ENCODE measurements at regions not wholly inside any gene's neighbourhood (a gene's known extent, or its start where the extent isn't known, plus 50 kb on each side); places are given as distances from the start of the nearest gene placed in this dataset.

DNA sequence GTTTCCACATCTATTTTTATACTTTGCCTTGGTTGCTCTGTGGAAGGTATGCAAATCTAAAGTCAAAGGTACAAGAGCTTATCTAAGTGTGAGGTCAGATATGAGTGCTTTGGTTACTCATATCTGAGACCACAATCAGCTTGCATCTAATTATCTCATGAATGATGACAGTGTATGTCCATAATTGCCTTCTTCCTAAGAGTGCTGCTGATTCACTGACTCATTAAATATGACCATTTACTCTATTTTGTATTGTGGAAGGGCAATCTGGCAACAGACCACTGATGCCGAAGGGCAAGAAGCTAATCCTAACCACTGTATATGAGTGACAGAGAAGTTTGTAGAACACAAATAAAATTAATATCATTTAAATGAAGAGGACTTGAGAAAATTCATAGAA, 1190.2 kb upstream of the AGA start:
- H3K36me3 ChIP-seq: no peaks in the 10 kb centered on the region
- intact Hi-C loops (cut with DNase I): no loop called here
- 82 to 90% (median 88%) methylated on average over 1 of the region's 1 CpG for WGBS, 4 donors
- ATAC-seq (no peak), DNase-seq (no peak)
- no peak for TF ChIP-seq POLR2A (IDR thresholded peaks at IDR 0.05)
- TF ChIP-seq, protein P1, sequence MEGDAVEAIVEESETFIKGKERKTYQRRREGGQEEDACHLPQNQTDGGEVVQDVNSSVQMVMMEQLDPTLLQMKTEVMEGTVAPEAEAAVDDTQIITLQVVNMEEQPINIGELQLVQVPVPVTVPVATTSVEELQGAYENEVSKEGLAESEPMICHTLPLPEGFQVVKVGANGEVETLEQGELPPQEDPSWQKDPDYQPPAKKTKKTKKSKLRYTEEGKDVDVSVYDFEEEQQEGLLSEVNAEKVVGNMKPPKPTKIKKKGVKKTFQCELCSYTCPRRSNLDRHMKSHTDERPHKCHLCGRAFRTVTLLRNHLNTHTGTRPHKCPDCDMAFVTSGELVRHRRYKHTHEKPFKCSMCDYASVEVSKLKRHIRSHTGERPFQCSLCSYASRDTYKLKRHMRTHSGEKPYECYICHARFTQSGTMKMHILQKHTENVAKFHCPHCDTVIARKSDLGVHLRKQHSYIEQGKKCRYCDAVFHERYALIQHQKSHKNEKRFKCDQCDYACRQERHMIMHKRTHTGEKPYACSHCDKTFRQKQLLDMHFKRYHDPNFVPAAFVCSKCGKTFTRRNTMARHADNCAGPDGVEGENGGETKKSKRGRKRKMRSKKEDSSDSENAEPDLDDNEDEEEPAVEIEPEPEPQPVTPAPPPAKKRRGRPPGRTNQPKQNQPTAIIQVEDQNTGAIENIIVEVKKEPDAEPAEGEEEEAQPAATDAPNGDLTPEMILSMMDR (IDR thresholded peaks at IDR 0.05): no peak
- no peak overlapping the region for H3K27ac ChIP-seq
- peaks cover 0 to 4% (median 0%) of the 10 kb centered on the region in 12 donors for H3K9me3 ChIP-seq
- H3K27me3 ChIP-seq: no peaks in the 10 kb centered on the region
- H3K4me1 ChIP-seq: no peaks in the 10 kb centered on the region
- H3K4me3 ChIP-seq: no peak overlapping the region

DNA sequence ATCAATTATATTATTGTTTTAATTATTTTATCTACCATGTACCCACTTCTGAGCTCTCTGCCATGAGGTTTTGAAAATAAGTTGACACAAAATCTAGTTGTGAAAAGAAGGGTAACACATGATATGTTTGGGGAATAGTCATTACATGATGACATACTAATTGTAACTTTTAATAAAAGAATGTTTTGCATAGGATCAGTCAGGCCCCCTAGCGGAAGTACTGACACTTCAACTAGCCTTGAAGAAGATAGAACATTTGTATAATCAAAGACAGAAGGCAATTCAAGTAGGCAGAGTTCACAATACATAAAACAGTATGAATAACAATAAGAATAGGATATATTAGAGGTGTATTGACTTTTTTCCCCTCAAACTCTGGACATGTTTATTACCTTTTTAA, 1191.0 kb upstream of the AGA start:
- 37 to 67% (median 50%) methylated on average over 1 of the region's 1 CpG for WGBS, 4 donors
- no peaks in the 10 kb centered on the region for H3K4me1 ChIP-seq
- H3K36me3 ChIP-seq: no peaks in the 10 kb centered on the region
- H3K4me3 ChIP-seq: no peak overlapping the region
- no peak overlapping the region for H3K27ac ChIP-seq
- no peak for DNase-seq
- H3K27me3 ChIP-seq: no peaks in the 10 kb centered on the region
- TF ChIP-seq, protein P1 (IDR thresholded peaks at IDR 0.05): no peak
- TF ChIP-seq POLR2A (IDR thresholded peaks at IDR 0.05): no peak
- H3K9me3 ChIP-seq: no peaks in the 10 kb centered on the region
- ATAC-seq: no peak
- intact Hi-C loops (cut with DNase I): no loop called here

DNA sequence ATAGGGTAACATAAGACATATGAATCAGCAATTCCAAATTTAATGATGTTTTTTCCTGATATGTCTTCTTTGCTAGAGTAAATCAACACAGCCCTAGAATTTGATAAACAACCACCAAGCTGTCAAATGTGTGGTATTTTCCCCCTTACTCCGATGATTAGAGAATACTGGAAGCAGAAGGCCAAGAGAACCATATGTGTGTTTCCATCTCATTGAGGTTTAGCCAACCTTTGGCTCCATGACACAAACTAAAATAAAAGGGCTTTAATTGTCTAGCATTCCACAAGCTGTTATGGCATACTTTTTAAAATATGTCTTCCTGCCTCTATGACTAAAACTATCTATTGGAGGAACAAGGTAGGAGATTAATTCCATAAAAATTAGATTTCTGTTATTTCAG, 1222.4 kb upstream of the AGA start:
- no peak for TF ChIP-seq POLR2A (IDR thresholded peaks at IDR 0.05)
- TF ChIP-seq, protein P1 (IDR thresholded peaks at IDR 0.05): no peak
- peaks cover 0 to 14% (median 2%) of the 10 kb centered on the region in 12 donors for H3K9me3 ChIP-seq
- DNase-seq: no peak

DNA sequence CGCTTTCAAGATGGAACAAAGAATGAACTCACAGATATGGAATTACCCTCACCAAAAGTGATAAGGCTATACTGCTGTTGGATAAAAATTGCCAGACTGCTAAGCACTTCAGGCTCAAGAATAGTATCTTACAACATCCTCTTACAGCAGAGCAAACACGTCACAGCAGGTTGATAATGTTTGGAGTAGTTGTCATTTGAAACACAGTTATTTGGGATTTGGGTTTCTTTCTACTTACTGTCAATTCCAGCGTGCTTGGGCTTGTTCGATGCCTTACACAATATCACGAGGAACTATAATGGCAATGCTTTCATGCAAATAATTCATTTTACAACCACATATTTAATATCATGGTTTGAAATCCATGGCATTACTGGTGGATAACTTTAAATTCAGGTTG, 1223.7 kb upstream of the AGA start:
- WGBS, 4 donors: 58 to 62% (median 59%) methylated on average over 5 of the region's 5 CpGs
- ATAC-seq: no peak

More for the DNA sequence above, 1222.4 kb upstream of the AGA start:
- Histone ChIP-seq H3K4me3 (no peak overlapping the region), H3K27ac (no peak overlapping the region), H3K27me3 (no peaks in the 10 kb centered on the region), H3K4me1 (no peaks in the 10 kb centered on the region), H3K36me3 (no peaks in the 10 kb centered on the region)
- WGBS, 4 donors: 85 to 89% (median 87%) methylated on average over 1 of the region's 1 CpG
- intact Hi-C loops (cut with DNase I): no loop called here
- no peak for ATAC-seq

More for the DNA sequence above, 1223.7 kb upstream of the AGA start:
- H3K9me3 ChIP-seq: peaks cover 0 to 27% (median 7%) of the 10 kb centered on the region in 12 donors
- TF ChIP-seq, protein P1 (IDR thresholded peaks at IDR 0.05): no peak
- TF ChIP-seq POLR2A (IDR thresholded peaks at IDR 0.05): no peak
- no peaks in the 10 kb centered on the region for H3K27me3 ChIP-seq
- no peak overlapping the region for H3K4me3 ChIP-seq
- no peaks in the 10 kb centered on the region for H3K4me1 ChIP-seq
- no peak for DNase-seq
- H3K27ac ChIP-seq: no peak overlapping the region
- H3K36me3 ChIP-seq: no peaks in the 10 kb centered on the region
- intact Hi-C loops (cut with DNase I): no loop called here

All from heart left ventricle (tissue), 16 donors.